Activated CD8-positive, alpha-beta T cell treated with anti-CD3 and anti-CD28 coated beads, Interleukin-2, amount 10 ng/mL, durations not matched to agents 7 days and 5 days (primary cell): ENCODE measurements at regions not wholly inside any gene's neighbourhood (a gene's known extent, or its start where the extent isn't known, plus 50 kb on each side); places are given as distances from the start of the nearest gene placed in this dataset.
A peak's percentile ranks its signal among the peaks of the same experiment; 100 is the strongest.

Experiments
- ATAC-seq: fragments of 150-1000 bp; cut with Tn5 transposase; one replicate; pipeline ENCODE4 v1.10.0; 2021; ENCODE audit warnings: moderate library complexity
- CTCF ChIA-PET: fragments of 350-600 bp; sonication (Branson Sonifier 250); formaldehyde crosslinking; loops from one replicate; lab custom pipeline; 2021; ENCODE audit warnings: antibody characterized with exemption; lab: Charles Lee
- POLR2A ChIA-PET: fragments of 350-600 bp; sonication (Branson Sonifier 250); formaldehyde crosslinking; loops from one replicate; lab custom pipeline; 2021; ENCODE audit warnings: antibody characterized with exemption; lab: Charles Lee
- DNase-seq: peaks from one replicate; pipeline ENCODE4 v3.0.0-alpha.2; 2020
- H3K27ac Mint-ChIP-seq: one replicate; pipeline ENCODE4 v1.8.0; 2021; ENCODE audit warnings: mild to moderate bottlenecking, mixed read lengths
- H3K27me3 Mint-ChIP-seq: one replicate; pipeline ENCODE4 v1.8.0; 2021; ENCODE audit warnings: low read depth, mixed read lengths
- H3K36me3 Mint-ChIP-seq: one replicate; pipeline ENCODE4 v1.8.0; 2021; ENCODE audit warnings: low read depth, mixed read lengths
- H3K4me1 Mint-ChIP-seq: one replicate; pipeline ENCODE4 v1.8.0; 2021; ENCODE audit warnings: low read depth, mixed read lengths
- H3K4me3 Mint-ChIP-seq: one replicate; pipeline ENCODE4 v1.8.0; 2021; ENCODE audit warnings: mild to moderate bottlenecking, mixed read lengths
- H3K9me3 Mint-ChIP-seq: one replicate; pipeline ENCODE4 v1.8.0; 2022; ENCODE audit warnings: mixed read lengths; ENCODE audit not compliant: insufficient read depth

DNA sequence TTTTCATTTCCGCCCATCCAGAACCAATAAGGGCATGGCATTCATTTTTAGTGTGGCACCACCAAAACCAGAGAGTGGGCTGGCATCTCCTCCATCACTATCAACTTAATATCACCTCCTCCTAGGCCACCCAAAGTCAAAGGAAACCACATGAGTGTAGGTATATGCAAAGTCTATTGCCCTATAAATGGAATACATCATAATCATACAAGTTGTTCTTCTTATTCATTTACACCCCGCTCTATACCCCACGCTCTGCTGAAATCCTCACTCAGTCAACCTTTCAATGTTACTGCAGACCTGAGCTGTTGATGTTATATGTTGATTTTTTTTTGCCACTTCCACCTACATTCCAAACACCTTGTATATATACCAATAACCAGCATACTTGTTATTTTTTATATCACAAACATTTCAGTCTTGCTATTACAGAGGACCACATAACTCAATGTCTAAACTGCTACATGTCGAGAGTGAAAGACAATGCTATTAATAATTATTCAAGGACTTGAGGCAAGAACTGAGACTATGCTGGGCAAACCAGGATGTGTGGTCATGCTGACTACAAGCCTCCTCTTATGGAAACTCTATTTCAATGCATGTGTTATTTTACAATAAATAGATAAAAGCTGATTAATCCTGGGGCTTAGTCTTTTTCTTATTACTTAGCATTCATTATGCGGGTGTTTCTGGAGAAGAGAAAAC lies 466.5 kb upstream of the ID2 start:
- no peak for ATAC-seq

DNA sequence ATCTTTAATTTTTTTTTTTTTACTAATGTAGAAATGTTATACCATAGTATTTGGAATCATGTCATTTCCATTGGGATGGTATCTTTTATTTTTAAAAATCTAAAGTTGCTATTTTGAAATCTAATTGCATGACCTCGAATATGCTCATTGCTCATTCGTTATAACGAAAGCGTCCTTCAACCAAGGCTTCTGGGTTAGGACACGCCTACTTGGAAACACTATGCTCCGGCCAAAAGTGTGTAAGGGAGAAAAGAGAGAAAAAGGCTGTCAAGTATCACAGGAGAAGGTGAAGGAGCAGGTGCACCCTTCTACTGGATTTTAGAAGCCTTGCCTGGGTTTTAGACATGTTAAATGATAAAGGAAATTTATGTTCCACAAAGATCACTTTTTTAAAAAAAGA lies 465.9 kb upstream of the ID2 start:
- ATAC-seq: no peak
- peaks cover 6% of the 10 kb centered on the region for H3K4me1 Mint-ChIP-seq

More for the DNA sequence above, 466.5 kb upstream of the ID2 start:
- no peak for DNase-seq
- H3K4me1 Mint-ChIP-seq: peaks cover 6% of the 10 kb centered on the region
- H3K9me3 Mint-ChIP-seq: peaks cover 4% of the 10 kb centered on the region
- no peak overlapping the region for H3K27ac Mint-ChIP-seq
- CTCF ChIA-PET: interaction anchor here (1.1 kb wide), 1 partner anchor 267 kb away, joined by 3 read pairs; no protein-coding TSS in a partner anchor
- H3K4me3 Mint-ChIP-seq: no peak overlapping the region
- POLR2A ChIA-PET: no interaction called here
- H3K27me3 Mint-ChIP-seq: peaks cover 5% of the 10 kb centered on the region
- H3K36me3 Mint-ChIP-seq: no peaks in the 10 kb centered on the region

DNA sequence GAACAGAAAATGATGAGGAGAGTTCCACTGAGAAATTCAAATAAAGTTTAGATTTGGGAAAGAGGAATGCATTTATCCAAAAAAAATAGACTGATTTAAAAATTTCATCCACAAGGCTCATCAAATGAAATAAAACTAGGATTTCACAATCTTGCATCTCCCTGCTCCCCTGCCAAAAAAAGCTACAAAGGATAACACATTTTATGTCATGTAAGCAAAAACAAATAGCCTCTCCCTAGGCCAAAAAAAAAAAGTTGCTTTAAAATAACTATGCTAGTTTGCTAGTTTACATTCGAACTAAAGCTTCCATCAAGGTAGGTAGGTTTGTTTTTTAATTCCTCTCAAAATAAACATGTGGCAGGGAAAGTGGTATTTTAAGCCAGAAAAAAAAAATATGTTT lies 465.5 kb upstream of the ID2 start:
- no peaks in the 10 kb centered on the region for H3K9me3 Mint-ChIP-seq
- CTCF ChIA-PET: no interaction called here
- ATAC-seq: no peak
- no peaks in the 10 kb centered on the region for H3K36me3 Mint-ChIP-seq
- peaks cover 5% of the 10 kb centered on the region for H3K27me3 Mint-ChIP-seq
- DNase-seq: no peak
- H3K27ac Mint-ChIP-seq: no peak overlapping the region
- peaks cover 6% of the 10 kb centered on the region for H3K4me1 Mint-ChIP-seq
- no peak overlapping the region for H3K4me3 Mint-ChIP-seq
- POLR2A ChIA-PET: no interaction called here

More for the DNA sequence above, 465.9 kb upstream of the ID2 start:
- ChIA-PET POLR2A (no interaction called here), CTCF (no interaction called here)
- H3K36me3 Mint-ChIP-seq: no peaks in the 10 kb centered on the region
- no peak overlapping the region for H3K4me3 Mint-ChIP-seq
- H3K27me3 Mint-ChIP-seq: peaks cover 5% of the 10 kb centered on the region
- DNase-seq: no peak
- no peaks in the 10 kb centered on the region for H3K9me3 Mint-ChIP-seq
- H3K27ac Mint-ChIP-seq: no peak overlapping the region

DNA sequence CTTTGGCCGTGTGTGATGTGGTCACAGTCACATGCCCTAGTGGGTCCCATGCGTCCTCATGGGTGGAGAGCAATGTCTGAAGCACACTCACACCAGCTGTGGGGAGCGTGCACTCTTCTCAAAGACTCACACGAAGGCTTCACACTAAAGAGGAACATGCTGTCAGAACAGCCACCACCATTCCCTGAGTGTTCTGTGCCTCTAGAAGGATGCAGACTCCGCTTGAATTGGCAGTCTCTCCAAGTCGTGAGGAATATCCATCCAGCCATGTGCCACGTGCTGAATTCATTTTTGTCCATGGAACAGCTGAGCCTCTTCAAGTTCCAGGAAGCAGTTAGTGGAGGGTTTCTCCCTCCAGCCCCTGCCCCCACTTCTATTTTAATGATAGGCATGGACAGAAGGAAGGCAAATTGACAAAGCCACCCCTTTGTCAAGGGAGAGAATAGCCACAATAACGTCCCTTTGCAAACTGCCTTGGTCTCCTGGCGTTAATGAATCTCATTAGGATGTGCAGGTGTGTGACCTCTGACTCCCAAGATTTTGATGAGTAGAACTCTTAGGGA lies 464.3 kb upstream of the ID2 start:
- Mint-ChIP-seq H3K4me1 (no peaks in the 10 kb centered on the region), H3K4me3 (no peak overlapping the region), H3K36me3 (no peaks in the 10 kb centered on the region), H3K27me3 (peaks cover 5% of the 10 kb centered on the region), H3K27ac (no peak overlapping the region), H3K9me3 (no peaks in the 10 kb centered on the region)
- DNase-seq (no peak), ATAC-seq (no peak)
- ChIA-PET POLR2A (interaction anchor here (0.6 kb wide), 1 partner anchor 465 kb away, joined by 4 read pairs; no protein-coding TSS in a partner anchor), CTCF (no interaction called here)

DNA sequence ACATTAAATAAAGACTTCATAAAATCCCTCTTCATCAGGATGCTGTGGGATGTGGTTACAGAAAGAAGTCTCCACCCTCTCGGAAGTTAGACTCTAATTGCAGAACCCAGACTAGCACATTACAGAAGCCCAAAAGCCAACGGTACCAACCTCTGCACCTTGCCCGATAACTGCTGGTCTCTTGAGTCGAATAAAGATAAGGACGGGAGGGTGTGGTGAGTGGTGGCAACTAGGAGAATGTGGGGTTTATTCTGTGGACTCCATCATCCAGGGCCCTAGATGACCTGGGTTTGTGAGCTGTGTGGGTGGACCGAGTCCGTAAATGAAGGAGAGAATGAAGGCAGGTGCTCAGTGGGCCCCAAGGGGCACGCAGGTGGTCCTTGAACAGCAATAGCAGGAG lies 462.8 kb upstream of the ID2 start:
- Mint-ChIP-seq H3K4me3 (no peak overlapping the region), H3K27ac (no peak overlapping the region), H3K36me3 (no peaks in the 10 kb centered on the region), H3K4me1 (no peaks in the 10 kb centered on the region), H3K27me3 (peaks cover 5% of the 10 kb centered on the region), H3K9me3 (no peaks in the 10 kb centered on the region)
- ATAC-seq (no peak), DNase-seq (no peak)
- POLR2A ChIA-PET: no interaction called here
- CTCF ChIA-PET: no interaction called here

DNA sequence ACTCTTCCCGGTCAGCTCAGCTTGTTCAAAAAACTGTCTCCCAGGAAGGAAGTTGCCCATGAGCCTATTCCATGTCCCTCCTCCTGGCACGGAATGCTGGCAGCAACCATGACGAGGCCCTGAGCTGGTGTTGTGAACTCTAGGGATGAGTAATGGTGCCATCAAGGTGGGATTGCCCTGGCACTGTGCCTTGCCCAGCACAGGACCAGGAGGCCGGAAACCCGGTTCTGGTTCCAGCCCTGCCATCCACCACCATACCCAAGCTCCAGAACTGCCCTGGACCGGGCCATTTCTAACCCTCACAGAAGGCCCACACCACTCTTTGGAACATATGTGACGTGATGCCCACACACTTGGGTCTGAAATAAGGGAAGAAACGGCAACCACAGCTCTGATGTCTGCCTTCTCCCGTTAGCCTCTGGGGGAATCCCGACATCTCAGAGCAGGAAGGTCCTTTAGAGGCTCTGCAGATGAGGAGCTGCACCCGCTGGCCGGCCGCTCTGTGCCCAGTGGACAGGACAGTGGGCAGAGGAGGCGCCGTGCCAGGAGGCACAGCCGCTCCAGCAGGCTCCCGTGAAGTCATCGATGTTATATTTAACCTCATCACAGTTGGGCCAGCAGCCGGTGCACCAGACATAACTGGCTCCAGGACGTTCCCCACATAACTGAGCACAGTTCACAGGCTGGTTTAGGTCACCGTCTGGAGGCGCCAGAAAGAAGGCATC lies 462.1 kb upstream of the ID2 start:
- DNase-seq: no peak
- CTCF ChIA-PET: no interaction called here
- H3K27ac Mint-ChIP-seq: no peak overlapping the region

DNA sequence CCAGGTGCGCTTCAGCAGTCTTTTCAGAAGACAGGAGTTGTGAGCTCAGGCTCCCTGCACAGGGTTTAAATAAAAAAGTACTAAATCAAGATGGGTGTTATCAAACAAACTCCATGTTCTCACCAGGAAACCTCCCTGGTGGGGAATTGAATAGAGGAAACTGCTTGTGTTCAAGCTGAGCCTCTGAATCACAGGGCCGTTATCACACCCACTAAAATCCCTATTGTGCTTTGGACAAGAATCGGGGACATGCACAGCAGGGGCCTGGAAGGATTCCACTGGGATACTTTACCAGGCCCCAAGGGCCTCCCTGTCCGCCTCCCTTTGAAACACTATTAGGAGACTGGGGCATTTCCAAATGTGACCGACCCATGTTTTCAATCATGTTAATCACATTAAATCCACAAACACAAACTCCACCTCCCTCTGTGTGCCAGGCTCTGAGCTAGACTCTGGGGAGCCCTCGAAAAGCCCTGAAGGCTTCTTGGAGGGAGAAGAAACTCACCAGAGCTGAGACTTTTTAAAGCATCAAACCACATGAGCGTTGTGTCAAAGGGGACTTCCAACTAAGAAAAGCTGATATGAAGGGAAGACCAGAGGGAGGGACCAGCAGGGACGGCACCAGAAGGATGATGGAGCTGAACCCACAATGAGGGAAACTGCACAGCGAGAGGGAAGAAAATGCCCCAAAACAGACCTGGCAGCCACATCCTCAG lies 458.7 kb upstream of the ID2 start:
- Mint-ChIP-seq H3K27me3 (peaks cover 8% of the 10 kb centered on the region), H3K9me3 (no peaks in the 10 kb centered on the region), H3K27ac (no peak overlapping the region), H3K4me3 (no peak overlapping the region), H3K4me1 (no peaks in the 10 kb centered on the region), H3K36me3 (no peaks in the 10 kb centered on the region)
- ATAC-seq: no peak
- POLR2A ChIA-PET: no interaction called here
- CTCF ChIA-PET: no interaction called here
- no peak for DNase-seq

More for the DNA sequence above, 462.1 kb upstream of the ID2 start:
- no peaks in the 10 kb centered on the region for H3K4me1 Mint-ChIP-seq
- POLR2A ChIA-PET: no interaction called here
- ATAC-seq: no peak
- no peaks in the 10 kb centered on the region for H3K9me3 Mint-ChIP-seq
- H3K36me3 Mint-ChIP-seq: no peaks in the 10 kb centered on the region
- H3K4me3 Mint-ChIP-seq: no peak overlapping the region
- peaks cover 5% of the 10 kb centered on the region for H3K27me3 Mint-ChIP-seq

DNA sequence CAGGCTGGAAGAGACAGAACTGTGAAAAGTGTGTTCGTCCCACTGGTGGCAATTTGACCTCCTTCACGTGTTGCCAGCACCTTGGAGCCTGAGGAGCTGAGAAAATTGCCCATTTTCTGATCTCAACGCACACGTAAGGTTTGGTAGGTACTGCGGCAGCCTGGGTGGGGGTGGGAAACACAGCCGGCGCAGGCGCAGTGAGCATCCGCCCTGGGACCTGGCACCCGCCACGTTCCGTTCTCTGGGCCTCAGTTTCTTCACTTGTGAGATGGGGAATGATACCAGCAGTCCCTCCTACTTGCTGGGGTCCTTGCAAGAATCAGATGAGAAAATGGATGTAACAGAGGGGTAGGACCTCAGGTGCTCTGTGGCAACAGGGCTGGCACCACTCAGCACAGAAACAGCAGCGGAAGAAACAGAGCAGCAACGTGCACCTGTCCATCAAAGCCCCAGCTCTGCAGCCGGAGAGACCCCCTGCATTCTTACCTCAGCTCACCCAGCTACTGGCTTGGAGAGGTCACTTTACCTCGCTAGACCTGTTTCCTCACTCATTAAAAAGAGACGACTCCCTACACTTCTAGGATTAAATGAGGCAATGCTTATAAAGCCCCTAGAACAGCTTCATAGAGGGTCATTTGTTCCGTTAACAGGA lies 458.0 kb upstream of the ID2 start:
- H3K9me3 Mint-ChIP-seq: no peaks in the 10 kb centered on the region
- H3K36me3 Mint-ChIP-seq: no peaks in the 10 kb centered on the region
- POLR2A ChIA-PET: no interaction called here
- peaks cover 8% of the 10 kb centered on the region for H3K27me3 Mint-ChIP-seq
- H3K4me1 Mint-ChIP-seq: no peaks in the 10 kb centered on the region
- DNase-seq (no peak), ATAC-seq (no peak)
- CTCF ChIA-PET: no interaction called here
- no peak overlapping the region for H3K27ac Mint-ChIP-seq
- no peak overlapping the region for H3K4me3 Mint-ChIP-seq

DNA sequence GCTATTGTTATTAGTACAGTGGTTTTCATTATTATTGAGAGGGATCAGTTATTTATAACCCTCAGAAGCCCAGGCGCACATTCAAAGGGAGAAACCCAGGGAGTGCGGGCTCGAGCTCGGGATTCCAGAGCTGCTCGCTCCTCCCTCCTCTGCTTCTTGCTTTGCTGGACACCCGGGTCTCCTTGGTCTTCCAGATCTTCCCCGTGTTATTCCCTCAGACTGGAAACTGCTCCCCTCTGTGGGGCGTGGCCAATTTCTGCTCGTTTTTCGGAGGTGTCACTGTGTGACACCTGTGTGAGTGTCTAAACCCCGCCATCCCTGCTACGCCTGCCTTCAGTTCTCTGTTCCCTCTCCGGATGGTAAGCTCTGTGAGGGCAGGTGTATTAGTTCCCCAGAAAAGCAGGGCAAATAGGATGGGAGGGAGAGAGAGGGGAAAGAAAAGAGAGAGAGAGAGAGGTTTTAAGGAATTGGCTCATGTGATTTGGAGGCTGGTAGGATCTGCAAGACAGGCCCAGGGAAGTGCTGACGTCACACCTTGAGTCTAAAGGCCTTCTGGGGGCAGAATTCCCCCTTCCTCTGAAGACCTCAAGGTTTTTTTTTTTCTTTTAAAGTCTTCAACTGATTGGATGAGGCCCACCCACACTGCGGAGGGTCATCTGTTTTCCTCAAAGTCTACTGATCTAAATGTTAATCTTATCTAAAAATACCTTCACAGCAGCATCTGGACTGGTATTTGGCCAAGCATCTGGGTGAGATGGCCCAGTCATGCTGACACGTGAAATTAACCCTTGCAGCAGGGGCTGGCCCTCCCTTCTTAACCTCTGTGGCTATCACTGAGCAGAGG lies 457.3 kb upstream of the ID2 start:
- H3K36me3 Mint-ChIP-seq: no peaks in the 10 kb centered on the region
- H3K9me3 Mint-ChIP-seq: no peaks in the 10 kb centered on the region
- ATAC-seq (no peak), DNase-seq (no peak)
- CTCF ChIA-PET: no interaction called here
- H3K27me3 Mint-ChIP-seq: peaks cover 5% of the 10 kb centered on the region
- POLR2A ChIA-PET: no interaction called here
- no peak overlapping the region for H3K4me3 Mint-ChIP-seq
- peaks cover 5% of the 10 kb centered on the region for H3K4me1 Mint-ChIP-seq
- H3K27ac Mint-ChIP-seq: no peak overlapping the region

DNA sequence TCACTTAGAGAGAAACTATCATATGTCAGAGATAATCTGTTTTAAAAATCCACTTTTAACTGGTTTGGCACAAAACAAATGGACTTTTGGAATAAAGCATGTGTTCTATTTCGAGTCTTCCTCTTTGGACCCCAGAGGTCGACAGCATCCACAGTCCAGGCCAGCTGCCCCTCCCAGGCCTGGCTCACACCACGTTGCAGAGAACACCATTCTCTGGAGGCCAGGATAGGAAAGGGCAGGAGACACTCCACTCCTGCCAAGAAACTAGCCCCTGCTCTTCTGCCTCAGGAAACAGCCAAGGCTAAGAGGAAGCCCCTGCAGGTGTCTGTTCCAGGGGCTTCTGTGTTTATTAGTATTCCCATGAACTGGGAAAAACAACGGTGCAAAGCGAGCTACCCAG lies 456.6 kb upstream of the ID2 start:
- Mint-ChIP-seq H3K27ac (no peak overlapping the region), H3K4me1 (peaks cover 11% of the 10 kb centered on the region), H3K9me3 (no peaks in the 10 kb centered on the region), H3K36me3 (no peaks in the 10 kb centered on the region), H3K4me3 (no peak overlapping the region), H3K27me3 (peaks cover 5% of the 10 kb centered on the region)
- ChIA-PET CTCF (no interaction called here), POLR2A (no interaction called here)
- ATAC-seq (no peak), DNase-seq (no peak)

DNA sequence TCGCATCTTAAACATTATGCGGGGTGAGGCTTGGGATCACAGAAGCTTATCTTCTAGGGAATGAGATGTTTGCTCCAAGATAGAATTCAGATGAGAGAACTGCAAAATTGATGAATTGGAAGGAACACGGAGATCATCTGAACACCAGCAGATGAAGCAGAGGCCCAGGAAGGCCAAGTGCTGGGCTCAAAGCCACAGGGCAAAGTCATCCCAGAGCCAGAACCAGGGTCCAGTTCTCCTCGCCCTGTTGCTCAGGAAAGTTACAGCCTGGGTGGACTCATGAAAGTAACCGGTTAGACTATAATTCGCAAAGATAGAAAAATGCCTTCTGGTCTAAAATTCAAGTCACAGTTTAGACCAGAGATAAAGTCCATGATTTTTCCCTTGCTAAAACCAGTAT lies 456.1 kb upstream of the ID2 start:
- CTCF ChIA-PET: no interaction called here
- Mint-ChIP-seq H3K36me3 (no peaks in the 10 kb centered on the region), H3K27ac (no peak overlapping the region), H3K9me3 (no peaks in the 10 kb centered on the region), H3K4me1 (peaks cover 14% of the 10 kb centered on the region), H3K27me3 (peaks cover 5% of the 10 kb centered on the region), H3K4me3 (no peak overlapping the region)
- POLR2A ChIA-PET: no interaction called here
- DNase-seq: peak; percentile 8
- ATAC-seq: no peak
